Heart left ventricle (tissue), 16 donors: ENCODE measurements at regions not wholly inside any gene's neighbourhood (a gene's known extent, or its start where the extent isn't known, plus 50 kb on each side); places are given as distances from the start of the nearest gene placed in this dataset.

Experiments used
- ATAC-seq, 4 donors: fragments of 200-7000 bp; cut with Tn5 transposase; one replicate each; pipeline ENCODE4 v1.9.1; 2020 to 2022; ENCODE audit warnings: moderate library complexity in 4 of 4, mild to moderate bottlenecking in 3 of 4, moderate number of reproducible peaks in 1 of 4
- DNase-seq, 5 donors: peaks; one replicate each; pipeline ENCODE4 v3.0.0-alpha.2; 2020
- H3K27ac ChIP-seq, 12 donors: fragments of 200-600 bp; sonication (generic) in 4 of 12; one replicate each; pipeline versions ENCODE4 v1.5.0 to v1.8.0; 2016 to 2022; ENCODE audit warnings: mild to moderate bottlenecking in 2 of 12
- H3K27me3 ChIP-seq, 9 donors: fragments of 200-600 bp; sonication (generic) in 2 of 9; one replicate each; pipeline versions ENCODE4 v1.5.1 to v1.8.0; 2016 to 2022; ENCODE audit warnings: mild to moderate bottlenecking in 3 of 9
- H3K36me3 ChIP-seq, 9 donors: fragments of 200-600 bp; sonication (generic) in 2 of 9; one replicate each; pipeline versions ENCODE4 v1.5.0 to v1.8.0; 2018 to 2022; ENCODE audit warnings: mild to moderate bottlenecking in 2 of 9
- H3K4me1 ChIP-seq, 12 donors: fragments of 200-600 bp; sonication (generic) in 4 of 12; one replicate each; pipeline versions ENCODE4 v1.5.0 to v1.8.0; 2016 to 2022; ENCODE audit warnings: mild to moderate bottlenecking in 3 of 12
- H3K4me3 ChIP-seq, 12 donors: fragments of 200-600 bp; sonication (generic) in 4 of 12; one replicate each; pipeline versions ENCODE4 v1.5.0 to v1.8.0; 2017 to 2022; ENCODE audit warnings: mild to moderate bottlenecking in 9 of 12, moderate library complexity in 4 of 12
- H3K9me3 ChIP-seq, 12 donors: fragments of 200-600 bp; sonication (generic) in 4 of 12; one replicate each; pipeline versions ENCODE4 v1.5.0 to v1.8.0; 2016 to 2022; ENCODE audit warnings: mild to moderate bottlenecking in 1 of 12
- CTCF ChIP-seq, 12 donors: fragments of 200-600 bp; sonication (generic) in 4 of 12; IDR thresholded peaks; one replicate each; pipeline versions ENCODE4 v1.5.0 to v1.8.0; 2018 to 2022; ENCODE audit warnings: antibody characterized with exemption in 12 of 12, mild to moderate bottlenecking in 5 of 12
- POLR2A ChIP-seq, 2 donors: fragments of 450-650 bp; IDR thresholded peaks; one replicate each; pipeline ENCODE4 v1.6.1; 2017; ENCODE audit warnings: antibody characterized with exemption in 2 of 2, mild to moderate bottlenecking in 2 of 2, moderate library complexity in 2 of 2
- WGBS, 4 donors: extraction: QIAGEN DNeasy Blood & Tissue Kit in 2 of 4; methylation state at CpG; one replicate each; pipeline versions ENCODE4 v1.1.5 to v1.1.7; 2013 to 2018; 5-methylcytosine and 5-hydroxymethylcytosine counted together
- intact Hi-C, 10 donors: fragments of 100-400 bp; cut with DNase I; formaldehyde crosslinking; loops; one replicate each; pipeline versions ENCODE4 v1.11.1 to v1.14.2; 2022
- donor health status: ischemic (EF 13 %, LVEDD 7.1; RV severe dilation, severe dysfunction).
- donor health status: healthy with polysubstance abuse.
- donor health status: DM: no; HTN: yes; CAD: no.
- donor health status: DM: no; HTN: no; CAD: no.
- donor health status: ischemic (EF 25% LVEDD 6.9; RV normal size, moderate dysfunction).
- donor health status: ischemic (EF 25% LVEDD 5.7; RV mildly dilated, moderate dysfunction).
- donor health status: healthy.
- donor health status: DM: yes; HTN: yes; CAD: no.
- donor health status: ischemic (EF 35%, LVEDD 5.7; RV mildly dilated, moderate dysfunction).
- donor health status: nonischemic (EF 11% LVEDD 7.7; RV severe dilation, severe dysfunction).
- donor health status: DM: yes; HTN: yes; CAD: no.
- donor health status: PGD.
- donor health status: ischemic (EF 29% LVEDD 5.4; RV normal size, mild dysfunction).
- donor health status: nonischemic (EF 23%, LVEDD 6.1; RV moderate dilation, normal function).

GRCh38 chr15:39285071-39285470 lies 295.8 kb upstream of the THBS1 start:
- Histone ChIP-seq H3K4me3 (no peak overlapping the region), H3K9me3 (peaks cover 0 to 5% (median 0%) of the 10 kb centered on the region in 12 donors), H3K27ac (no peak overlapping the region), H3K27me3 (no peaks in the 10 kb centered on the region), H3K4me1 (peaks cover 0 to 4% (median 0%) of the 10 kb centered on the region in 12 donors), H3K36me3 (no peaks in the 10 kb centered on the region)
- no peak for ATAC-seq
- intact Hi-C loops = no loop called here
- DNase-seq = no peak
- TF ChIP-seq POLR2A (IDR thresholded peaks at IDR 0.05) (no peak), CTCF (IDR thresholded peaks at IDR 0.05) (no peak)
- 84 to 90% (median 87%) methylated on average over 3 of the region's 3 CpGs for WGBS, 4 donors

- H3K36me3 ChIP-seq = no peaks in the 10 kb centered on the region
- no peak overlapping the region for H3K4me3 ChIP-seq
- no peak for ATAC-seq
- peaks cover 0 to 5% (median 0%) of the 10 kb centered on the region in 12 donors for H3K9me3 ChIP-seq
- no peaks in the 10 kb centered on the region for H3K27me3 ChIP-seq
- intact Hi-C loops = no loop called here
- peaks cover 0 to 4% (median 0%) of the 10 kb centered on the region in 12 donors for H3K4me1 ChIP-seq
- no peak for DNase-seq
- no peak overlapping the region for H3K27ac ChIP-seq
- TF ChIP-seq CTCF (IDR thresholded peaks at IDR 0.05) = no peak
- no peak for TF ChIP-seq POLR2A (IDR thresholded peaks at IDR 0.05)
Measured at GRCh38 chr15:39285663-39286062, 295.2 kb upstream of the THBS1 start.

DNA sequence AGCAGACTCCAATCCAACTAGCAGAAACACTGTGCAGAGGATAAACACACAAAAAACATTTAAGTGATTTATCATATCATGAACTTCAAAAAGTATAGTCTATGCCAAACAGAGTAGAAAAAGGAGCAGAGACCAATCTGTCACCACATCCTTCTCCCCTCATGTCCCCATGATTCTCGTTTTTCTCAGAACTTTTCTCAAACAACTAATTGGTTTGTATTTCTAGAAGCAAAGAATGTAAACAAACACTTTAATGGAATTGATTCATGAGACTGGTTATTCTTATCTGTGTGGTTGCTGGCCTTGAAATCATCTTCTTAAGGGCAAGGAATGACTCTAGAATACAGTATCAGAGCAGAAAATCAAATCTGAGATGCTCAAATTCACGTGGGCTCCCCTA lies 294.2 kb upstream of the THBS1 start:
- Histone ChIP-seq H3K9me3 (peaks cover 0 to 5% (median 0%) of the 10 kb centered on the region in 12 donors), H3K27me3 (no peaks in the 10 kb centered on the region), H3K4me3 (no peak overlapping the region), H3K27ac (no peak overlapping the region), H3K36me3 (no peaks in the 10 kb centered on the region), H3K4me1 (peaks cover 0 to 4% (median 0%) of the 10 kb centered on the region in 12 donors)
- ATAC-seq (no peak), DNase-seq (no peak)
- TF ChIP-seq CTCF (IDR thresholded peaks at IDR 0.05) = no peak
- TF ChIP-seq POLR2A (IDR thresholded peaks at IDR 0.05) = no peak
- intact Hi-C loops = no loop called here
- 47 to 70% (median 61%) methylated on average over 2 of the region's 2 CpGs for WGBS, 4 donors

DNA sequence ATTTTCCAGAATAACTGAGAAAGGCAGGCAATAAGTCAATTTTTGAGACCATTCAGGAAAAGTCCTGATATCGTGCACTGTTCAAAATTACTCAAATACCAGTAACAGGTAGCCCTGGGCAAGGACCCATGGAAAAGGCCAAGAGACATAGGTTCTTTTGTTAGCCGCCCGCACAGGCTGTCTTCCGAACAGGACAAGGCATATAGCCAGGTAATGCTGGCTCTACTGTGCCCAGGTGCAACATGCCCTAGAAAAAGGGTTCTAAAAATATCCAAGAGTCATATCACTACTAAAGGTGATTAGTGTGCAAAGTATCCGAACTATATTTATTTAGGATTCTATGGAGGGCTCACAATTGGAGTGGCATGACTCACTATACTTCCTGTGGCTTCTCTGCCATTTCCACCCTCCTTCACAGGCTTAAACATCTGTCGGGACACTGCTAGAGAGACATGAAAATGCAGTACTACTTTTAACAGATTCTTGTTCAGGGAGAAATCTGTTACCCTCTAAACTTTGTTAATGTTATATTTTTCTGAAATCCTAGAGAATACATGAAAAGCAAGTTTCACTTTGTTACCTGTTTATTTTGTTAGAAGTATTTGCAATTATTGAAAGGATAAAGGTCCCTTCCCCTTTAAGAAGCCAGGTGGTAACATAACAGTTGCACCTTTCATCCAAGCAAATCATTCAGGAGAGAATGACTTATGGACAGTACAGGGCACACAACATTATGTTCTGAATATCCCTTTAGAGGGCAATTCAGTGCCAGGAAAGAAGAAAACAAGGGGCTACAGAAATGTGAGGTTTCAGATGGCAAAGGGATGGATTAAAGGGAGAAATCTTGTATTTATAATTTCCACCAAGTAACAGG lies 293.3 kb upstream of the THBS1 start:
- peaks cover 0 to 12% (median 0%) of the 10 kb centered on the region in 12 donors for H3K9me3 ChIP-seq
- intact Hi-C loops = no loop called here
- no peak for ATAC-seq
- H3K27ac ChIP-seq = no peak overlapping the region
- DNase-seq = no peak
- no peaks in the 10 kb centered on the region for H3K27me3 ChIP-seq
- peaks cover 0 to 4% (median 0%) of the 10 kb centered on the region in 12 donors for H3K4me1 ChIP-seq
- no peaks in the 10 kb centered on the region for H3K36me3 ChIP-seq
- TF ChIP-seq CTCF (IDR thresholded peaks at IDR 0.05) (no peak), POLR2A (IDR thresholded peaks at IDR 0.05) (no peak)
- WGBS, 4 donors = 73 to 77% (median 75%) methylated on average over 6 of the region's 6 CpGs
- H3K4me3 ChIP-seq = no peak overlapping the region
